NCI-H2081 (cell line): ENCODE measurements at regions not wholly inside any gene's neighbourhood (a gene's known extent, or its start where the extent isn't known, plus 50 kb on each side); places are given as distances from the start of the nearest gene placed in this dataset.
"Not testable (repeated sequence)": the region's sequence is repeated elsewhere in the genome, so short reads cannot be mapped to it uniquely, and the experiment has no call there.

Experiments
- DNase-seq, 2 experiments: peaks; one replicate each; lab custom pipeline; 2025; lab: John Stamatoyannopoulos, UW

DNA sequence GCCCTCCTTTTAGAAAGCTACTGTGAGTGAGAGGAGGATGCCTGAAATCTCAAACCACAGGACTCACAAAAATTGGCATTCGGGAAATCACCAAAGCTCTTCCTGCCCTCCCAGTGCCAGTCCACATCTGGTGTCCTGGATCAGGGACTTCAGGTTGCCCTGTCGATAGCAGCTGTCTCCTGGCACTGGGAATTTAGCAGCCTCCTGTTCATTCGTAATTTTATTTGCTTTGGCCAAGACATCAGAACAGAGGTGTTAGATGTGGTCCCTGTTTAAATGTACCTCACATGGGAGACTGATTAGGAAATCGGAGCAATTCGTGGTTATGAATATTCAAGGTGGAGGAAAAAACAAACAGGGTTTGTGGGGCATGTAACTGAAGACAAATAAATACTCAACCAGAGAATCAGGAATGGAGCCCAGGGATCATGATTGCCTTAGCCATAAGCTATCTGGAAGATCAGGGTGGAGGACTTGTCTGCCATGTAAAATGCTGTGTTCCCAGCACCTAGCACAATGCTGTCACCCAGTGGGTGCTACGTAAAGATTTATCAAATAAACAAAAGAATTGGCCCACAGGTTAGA is 265.2 kb upstream of the PROK2 start:
- DNase-seq, result peak in 1 of 2 experiments; percentile 33

DNA sequence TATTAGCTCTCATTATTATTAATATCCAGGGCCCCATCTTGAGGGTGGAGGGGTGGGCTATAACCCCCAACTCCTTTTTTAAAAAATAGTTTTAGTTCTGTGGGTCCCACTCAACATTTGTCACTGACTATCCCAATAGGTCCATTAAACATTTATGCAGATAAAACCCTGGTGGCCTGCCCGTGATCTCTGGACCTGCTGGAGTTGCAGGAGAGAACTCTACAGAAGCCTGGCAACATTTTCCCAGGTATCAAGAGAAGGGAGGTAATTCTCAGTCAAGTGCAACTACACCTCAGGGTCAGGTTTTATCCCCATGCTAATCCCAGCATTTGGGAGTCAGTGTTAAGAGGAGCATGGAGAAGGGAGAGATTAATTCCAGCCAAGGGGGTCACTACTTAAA is 264.4 kb upstream of the PROK2 start:
- DNase-seq, result no peak

DNA sequence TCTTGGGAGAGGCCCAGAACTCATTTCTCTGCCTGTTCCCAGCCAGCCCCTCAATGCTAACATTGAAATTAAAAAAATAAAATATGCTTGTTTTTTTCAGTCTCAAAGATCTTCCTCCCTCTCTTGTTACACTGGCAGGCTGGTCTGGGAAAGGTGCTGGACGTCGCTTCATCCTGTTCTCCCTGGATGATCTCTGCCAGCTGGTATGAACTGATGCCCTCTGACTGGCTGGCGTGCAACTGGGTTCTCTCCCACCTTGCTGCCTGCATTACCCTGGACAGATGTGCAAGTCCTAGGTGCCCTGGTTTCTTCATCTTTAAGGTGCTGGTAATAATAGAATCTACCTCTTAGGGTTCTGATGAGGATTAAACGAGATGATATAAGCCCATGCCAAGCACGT is 263.9 kb upstream of the PROK2 start:
- no peak for DNase-seq

DNA sequence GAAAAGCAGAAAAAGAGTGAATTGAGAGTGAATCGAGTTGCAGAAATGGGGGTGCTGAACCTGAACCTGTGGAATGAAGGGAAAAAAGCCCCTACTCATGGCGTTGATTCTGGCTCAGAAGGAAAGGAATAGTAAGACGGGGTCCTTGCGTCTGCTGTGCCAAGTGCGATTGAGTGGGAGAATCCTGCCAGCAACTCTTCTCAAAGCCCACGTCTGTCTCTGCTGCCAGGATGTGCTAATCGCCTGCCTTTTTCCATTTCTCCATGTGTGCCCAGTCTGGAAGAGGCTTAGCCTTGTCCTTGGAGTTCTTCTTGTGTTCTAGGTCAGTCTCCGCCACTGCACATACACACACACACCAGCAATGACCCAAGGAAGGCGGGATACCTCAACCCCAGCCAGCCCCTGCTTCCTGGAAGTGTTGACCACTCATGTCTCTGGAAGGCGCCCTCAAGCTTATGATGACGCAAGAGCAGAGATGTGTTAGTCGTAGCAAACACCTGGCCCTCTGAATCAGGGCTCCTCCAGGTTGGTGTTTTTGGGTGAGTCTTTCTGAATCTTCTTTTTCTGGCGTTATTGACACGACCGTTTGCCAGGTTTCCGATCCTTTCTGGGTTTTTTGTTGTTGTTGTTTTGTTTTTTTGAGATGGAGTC is 262.4 kb upstream of the PROK2 start:
- no peak for DNase-seq

DNA sequence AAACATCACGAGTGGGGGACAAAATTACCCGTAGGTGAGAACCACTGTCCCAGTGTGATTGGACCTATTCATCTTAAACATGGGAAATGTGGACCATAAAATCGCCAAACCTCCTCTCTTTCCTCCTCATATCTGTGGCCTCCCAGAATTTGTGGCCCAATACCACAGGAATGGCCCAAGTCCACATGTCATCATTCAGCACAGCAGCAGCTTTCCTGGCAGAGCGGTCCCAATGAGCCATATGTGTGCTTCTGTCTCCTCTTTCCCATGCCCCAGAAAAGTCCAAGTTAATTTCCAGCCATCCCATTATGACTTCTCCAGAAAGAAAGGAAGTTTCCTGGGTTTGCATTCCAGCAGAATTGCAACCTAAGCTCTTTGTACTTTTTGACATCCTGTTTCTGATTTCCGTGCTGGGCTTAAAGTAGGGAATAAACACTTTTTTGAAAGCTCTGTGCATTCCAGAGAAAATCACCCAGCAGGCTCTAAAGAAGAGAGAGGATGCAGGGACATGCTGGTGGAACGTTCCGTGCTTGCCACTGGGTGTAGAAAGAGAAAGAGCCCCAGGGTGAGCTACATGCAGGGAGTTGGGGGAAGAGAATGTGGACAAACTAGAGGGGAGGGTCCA is 259.4 kb upstream of the PROK2 start:
- DNase-seq, result no peak

DNA sequence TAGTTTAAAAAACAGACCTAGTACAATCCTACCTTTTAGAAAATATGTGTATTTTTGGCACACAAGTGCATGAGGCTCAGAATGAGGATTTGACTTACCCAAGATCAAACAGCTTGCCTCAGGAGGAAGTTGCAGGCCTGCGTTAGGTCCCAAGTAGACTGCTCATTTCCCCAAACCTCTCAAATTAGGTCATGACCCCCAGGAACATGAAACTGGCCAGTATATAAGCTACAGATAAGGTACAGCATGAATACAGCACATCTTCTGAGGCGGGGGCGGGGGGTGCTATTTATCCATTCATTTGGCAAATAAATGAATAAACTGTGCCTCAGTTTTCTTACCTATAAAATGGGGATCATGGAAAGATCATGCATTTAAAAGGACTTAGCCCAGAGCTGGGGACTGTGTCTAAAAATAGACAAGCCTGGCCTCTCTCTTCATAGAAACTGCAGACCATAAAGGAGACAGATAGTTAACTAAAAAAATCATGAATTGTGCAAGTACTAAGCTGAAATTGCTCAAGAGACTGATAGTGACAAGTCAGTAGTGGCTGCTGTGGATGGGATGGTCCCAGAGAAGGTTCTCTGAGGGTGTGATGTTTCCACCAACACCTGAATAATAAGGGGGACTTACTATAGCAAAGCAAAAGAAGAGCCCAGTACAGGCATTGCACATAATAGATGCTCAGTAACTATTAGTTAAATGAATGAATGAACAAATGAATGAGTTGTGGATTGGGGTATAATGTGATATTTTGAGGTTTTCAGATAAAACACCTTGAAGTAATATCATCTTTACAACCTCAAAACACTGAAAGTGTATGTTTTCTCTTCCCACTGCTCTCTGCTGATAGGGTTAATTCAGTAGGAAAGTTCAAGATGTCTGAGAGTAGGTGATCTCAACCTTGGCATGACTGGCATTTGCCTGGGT is 258.5 kb upstream of the PROK2 start:
- DNase-seq, result no peak

DNA sequence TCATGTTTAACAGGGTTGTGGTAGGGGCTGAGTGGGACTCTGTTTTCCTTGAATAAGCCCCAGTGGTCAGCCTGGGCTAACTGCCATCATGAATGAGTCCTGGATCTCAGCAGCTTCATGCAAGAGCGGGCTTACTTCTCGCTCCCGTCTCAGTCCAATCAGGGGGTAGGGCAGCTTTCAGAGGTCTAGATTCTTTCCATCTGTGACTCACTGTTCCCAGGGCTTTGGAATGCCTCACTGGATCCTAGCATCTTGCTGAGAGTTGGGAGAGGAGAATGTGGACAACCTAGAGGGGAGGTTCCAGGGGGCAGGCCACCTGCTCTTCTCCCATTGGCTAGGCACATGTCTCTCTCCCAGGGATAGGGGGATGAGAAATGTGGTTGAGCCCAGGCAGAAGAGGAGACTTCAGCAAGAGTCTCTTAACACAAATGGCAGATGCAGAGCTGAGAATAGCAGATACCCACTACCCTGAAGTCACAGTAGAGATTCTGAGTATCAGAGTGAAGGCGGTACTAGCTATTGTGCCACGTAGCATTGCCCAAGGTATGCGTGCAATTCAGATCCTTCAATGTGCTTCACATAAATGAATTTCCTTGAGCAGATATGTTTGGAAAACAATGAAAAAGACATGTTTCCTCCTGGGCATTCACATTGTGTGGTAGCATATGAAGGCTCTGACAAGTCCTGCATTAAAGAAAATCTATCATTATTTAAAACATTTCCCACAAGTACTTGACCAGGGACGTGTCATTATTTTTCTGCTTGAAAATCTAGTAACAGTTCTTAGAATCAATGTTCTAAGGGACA is 257.7 kb upstream of the PROK2 start:
- no peak for DNase-seq

DNA sequence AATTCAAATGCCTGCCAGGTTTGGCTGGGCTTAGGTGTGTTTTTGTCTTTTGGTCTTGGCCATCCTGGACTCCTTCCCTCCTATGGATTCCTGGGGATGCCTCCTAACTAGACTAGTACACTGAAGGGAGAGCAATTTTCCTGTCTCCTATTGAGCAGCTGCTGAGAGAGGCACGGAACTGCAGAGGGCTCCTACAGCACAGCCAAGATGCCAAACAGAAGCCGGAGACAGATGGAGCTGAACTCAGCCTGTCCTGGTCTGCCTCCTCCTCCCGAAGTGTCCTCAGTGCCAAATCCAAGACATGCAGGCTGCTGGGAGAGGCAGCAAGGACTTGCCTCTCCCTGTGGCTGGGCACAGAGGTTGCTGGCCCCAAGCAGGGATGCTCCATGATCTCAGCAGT is 256.6 kb upstream of the PROK2 start:
- DNase-seq, result peak in 1 of 2 experiments; percentile 4

DNA sequence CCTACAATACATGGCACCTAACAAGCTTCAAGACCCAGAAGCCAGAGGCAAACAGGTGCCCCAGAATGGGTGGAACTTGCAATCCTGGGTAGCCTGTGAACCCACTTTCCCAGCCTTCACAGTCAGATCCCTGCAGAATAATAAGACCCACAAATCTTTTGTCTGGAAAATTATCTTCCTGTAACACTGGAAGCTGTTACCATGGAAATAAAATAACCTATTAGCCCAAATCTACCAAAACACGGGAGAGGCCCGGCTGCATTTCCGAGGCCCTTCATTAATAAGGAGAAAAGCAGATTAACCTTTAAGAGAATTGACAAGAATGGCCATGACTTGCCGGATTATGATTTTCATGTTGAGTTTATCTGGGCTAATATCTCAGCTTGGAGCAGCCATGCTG is 256.1 kb upstream of the PROK2 start:
- peak; percentile 9 to 18 for DNase-seq

DNA sequence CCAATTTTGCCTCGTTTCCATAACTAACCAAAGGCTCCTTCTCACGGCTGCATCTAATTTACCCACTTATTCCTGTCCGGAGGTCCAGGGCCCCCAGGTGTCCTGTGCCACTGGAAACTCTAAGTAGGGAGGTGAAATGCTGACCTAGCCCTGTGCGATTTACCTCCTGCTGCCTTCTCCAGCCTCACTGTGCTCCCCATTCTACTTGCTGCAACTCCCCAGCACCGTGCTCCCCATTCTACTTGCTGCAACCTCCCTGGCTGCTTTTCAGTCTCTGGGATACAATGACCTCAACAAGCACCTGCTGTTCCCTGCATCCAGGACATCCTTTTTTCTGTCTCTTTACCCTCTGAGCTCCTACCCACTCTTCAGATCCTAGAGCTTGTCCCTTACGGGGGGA is 254.7 kb upstream of the PROK2 start:
- no peak for DNase-seq

DNA sequence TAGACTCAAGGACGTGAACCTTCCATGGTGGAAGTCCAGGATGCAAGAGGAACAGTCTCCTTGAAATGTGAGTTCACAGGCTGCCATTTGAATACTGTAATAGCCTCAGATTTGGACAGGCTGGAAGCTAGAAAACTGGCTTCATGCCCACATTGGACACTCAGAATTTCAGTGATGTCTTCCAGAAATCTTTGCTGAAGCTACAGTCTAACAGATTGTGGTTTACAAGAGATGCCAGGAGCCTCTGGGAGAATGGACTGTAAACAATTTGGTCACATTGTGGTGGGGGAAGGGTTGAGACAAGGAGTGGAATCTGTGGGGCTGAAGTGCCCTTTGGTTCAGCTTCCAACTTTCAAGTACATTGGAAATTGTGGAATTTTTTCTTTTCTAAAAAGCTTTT is 252.0 kb upstream of the PROK2 start:
- no peak for DNase-seq

DNA sequence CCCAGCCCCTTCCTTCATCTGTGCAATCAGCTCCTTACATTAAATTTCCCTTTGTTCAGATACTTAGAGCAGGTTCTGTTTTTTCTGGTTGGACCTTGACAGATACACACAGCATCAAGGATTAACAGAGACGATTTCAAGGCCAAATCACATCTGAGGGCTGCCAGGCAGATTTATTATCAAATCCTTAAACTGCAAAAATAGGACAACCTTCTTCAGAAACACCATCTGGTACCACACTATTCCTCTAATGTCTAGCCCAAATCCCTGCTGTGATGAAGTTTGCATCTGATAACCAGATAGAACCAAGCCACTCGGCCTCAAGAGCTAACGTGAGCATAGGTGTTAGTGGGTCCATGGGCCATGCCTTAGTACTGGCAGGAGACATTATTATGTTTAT is 250.7 kb upstream of the PROK2 start:
- no peak for DNase-seq

DNA sequence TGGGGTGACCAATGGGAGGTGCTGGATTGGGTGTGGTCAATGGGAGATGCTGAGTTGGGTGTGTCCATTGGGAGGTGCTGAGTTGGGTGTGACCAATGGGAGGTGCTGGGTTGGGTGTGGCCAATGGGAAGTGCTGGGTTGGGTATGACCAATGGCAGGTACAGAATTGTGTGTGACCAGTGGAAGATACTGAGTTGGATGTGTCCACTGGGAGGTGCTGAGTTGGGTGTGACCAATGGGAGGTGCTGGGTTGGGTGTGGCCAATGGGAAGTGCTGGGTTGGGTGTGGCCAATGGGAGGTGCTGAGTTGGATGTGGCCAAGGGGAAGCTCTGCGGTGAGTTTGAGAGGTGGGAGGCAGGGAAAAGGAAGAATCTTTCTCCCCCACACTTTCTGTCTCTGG is 250.0 kb upstream of the PROK2 start:
- no peak for DNase-seq

DNA sequence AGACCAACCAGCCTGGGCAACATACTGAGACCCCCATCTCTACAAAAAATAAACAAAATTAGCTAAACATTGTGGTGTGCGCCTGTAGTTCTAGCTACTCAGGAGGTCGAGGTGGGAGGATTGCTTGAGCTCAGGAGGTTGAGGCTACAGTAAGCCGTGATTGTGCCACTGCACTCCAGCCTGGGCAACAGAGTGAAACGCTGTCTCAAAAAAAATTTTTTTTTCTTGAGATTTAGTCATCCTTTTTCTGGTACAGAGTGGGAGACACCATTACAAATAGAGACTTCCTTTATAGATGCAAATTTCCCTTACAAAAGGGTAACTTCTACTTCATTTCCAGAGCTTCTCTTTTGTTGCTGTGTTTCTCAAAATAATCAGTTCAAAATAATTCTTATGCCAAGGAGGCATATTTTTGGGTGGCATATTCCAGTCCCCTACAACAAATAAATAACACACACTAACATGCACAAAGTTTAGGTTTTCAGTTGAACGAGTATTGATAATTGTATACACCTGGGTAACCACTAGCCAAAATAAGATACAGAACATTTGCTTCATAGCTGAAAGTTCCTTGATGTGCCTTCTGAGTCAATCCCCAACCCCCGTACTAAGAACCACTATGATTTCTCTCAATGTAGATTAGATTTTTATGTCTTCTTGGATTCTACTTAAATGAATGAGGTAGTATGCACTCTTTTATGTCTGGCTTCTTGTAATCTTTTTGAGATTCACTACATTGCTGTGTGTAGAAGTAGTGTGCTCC is 248.9 kb upstream of the PROK2 start:
- DNase-seq, result no peak

DNA sequence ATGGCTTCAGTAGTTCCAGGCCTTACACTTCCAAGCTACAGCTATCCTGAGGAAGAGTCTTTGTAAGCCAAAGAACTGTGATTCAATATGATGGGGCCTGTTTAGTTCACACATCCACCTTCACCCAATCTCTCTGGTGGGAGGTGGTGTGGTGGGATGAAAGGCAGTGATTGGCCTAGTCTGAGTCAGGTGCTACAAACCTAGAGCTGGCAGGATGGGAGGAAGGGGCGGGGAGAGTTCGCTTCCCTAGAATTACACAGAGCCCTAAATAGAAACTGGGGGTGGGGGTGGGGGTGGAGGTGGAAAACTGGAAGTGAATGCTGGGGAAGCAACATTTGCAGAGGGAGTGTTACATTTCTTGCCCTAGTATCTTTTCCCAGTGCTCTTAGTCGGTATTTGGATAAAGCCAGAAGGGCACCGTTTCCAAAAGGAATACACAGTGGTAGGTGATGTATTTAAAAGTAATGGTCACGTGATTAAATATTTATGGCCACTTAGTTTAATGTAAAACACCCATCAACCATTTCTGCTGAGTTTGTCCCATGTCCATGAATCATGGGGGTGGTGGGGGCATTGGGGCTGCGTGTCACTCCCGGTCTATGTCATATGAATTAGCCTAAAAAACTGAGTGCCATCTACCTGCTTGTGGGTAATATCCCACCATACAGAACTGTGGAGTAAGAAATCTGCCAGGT is 247.6 kb upstream of the PROK2 start:
- peak in 1 of 2 experiments; percentile 4 for DNase-seq

DNA sequence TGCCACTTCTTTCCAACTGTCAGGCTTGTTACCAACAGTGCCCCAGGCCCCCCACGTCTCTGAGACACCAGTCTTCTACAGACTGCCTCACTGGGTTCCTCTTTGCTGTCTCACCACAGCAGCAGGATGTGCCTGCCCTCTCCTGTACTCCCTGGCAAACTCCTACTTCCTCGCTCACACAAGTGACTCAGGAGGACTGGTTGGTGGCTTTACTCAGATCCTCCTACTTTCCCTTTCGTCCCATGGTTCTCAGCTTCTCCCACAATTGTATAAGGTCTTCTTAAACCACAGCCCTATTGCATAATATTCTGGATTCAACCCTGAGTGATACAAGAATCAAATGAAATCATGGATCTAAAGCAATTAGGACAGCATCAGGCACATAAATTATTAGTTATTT is 246.6 kb upstream of the PROK2 start:
- DNase-seq, result no peak

DNA sequence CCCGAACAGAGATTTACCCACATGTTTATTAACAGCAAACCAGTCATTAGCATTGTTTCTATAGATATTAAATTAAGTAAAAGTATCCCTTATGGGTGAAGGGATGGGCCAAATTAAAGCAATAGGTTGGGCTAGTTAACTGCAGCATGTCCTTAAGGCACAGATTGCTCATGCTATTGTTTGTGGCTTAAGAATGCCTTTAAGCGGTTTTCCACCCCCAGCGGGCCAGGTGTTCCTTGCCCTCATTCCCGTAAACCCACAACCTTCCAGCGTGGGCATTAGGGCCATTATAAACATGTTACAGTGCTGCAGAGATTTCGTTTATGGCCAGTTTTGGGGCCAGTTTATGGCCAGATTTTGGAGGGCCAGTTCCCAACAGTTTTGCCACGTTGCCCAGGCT is 245.3 kb upstream of the PROK2 start:
- DNase-seq, result not testable (repeated sequence)

DNA sequence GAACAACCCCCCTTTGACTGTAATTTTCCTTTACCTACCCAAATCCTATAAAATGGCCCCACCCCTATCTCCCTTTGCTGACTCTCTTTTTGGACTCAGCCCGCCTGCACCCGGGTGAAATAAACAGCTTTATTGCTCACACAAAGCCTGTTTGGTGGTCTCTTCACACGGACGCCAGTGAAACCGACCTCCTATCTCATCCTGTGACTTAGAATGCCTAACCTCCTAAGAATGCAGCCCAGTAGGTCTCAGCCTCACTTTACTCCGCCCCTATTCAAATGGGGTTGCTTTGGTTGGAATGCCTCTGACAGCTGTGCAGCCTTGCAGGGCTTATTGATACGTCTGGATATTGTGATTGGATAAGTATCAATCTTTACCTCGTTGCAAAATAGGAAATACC is 243.8 kb upstream of the PROK2 start:
- not testable (repeated sequence) for DNase-seq

DNA sequence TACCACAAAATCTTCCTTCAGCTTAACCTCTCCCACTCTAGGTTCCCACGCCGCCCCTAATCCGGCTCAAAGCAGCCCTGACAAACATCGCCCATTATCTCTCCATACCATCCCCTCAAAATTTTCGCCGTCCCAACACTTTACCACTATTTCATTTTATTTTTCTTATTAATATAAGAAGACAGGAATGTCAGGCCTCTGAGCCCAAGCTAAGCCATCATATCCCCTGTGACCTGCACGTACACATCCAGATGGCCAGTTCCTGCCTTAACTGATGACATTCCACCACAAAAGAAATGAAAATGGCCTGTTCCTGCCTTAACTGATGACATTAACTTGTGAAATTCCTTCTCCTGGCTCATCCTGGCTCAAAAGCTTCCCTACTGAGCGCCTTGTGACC is 243.4 kb upstream of the PROK2 start:
- not testable (repeated sequence) for DNase-seq

DNA sequence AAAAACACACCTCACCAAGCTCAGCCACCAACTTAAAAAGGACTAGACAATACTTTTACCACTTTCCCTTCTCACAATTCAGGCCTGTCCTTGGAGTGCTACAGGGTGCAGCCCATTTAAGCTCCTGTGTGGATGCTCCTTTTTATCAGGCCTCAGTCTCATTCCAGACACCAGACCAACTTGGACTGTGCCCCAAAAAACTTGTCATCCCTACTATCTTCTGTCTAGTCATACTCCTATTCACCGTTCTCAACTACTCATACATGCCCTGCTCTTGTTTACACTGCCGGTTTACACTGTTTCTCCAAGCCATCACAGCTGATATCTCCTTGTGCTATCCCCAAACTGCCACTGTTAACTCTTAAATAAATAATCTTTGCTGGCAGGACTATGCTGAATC is 242.8 kb upstream of the PROK2 start:
- not testable (repeated sequence) for DNase-seq
